ENCODE measurements at regions not wholly inside any gene's neighbourhood (a gene's known extent, or its start where the extent isn't known, plus 50 kb on each side); places are given as distances from the start of the nearest gene placed in this dataset.

GRCh38 chr10:113397047-113397446 lies 155.8 kb upstream of the HABP2 start:
- TF ChIP-seq, protein P1, sequence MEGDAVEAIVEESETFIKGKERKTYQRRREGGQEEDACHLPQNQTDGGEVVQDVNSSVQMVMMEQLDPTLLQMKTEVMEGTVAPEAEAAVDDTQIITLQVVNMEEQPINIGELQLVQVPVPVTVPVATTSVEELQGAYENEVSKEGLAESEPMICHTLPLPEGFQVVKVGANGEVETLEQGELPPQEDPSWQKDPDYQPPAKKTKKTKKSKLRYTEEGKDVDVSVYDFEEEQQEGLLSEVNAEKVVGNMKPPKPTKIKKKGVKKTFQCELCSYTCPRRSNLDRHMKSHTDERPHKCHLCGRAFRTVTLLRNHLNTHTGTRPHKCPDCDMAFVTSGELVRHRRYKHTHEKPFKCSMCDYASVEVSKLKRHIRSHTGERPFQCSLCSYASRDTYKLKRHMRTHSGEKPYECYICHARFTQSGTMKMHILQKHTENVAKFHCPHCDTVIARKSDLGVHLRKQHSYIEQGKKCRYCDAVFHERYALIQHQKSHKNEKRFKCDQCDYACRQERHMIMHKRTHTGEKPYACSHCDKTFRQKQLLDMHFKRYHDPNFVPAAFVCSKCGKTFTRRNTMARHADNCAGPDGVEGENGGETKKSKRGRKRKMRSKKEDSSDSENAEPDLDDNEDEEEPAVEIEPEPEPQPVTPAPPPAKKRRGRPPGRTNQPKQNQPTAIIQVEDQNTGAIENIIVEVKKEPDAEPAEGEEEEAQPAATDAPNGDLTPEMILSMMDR (IDR thresholded peaks at IDR 0.05), result no peak
- TF ChIP-seq POLR2A (IDR thresholded peaks at IDR 0.05), result no peak
